HG03354 (cell line): ENCODE measurements at regions not wholly inside any gene's neighbourhood (a gene's known extent, or its start where the extent isn't known, plus 50 kb on each side); places are given as distances from the start of the nearest gene placed in this dataset.
"Not testable (repeated sequence)": the region's sequence is repeated elsewhere in the genome, so short reads cannot be mapped to it uniquely, and the experiment has no call there.

Experiments
- ATAC-seq: cut with Tn5 transposase; IDR thresholded peaks from one replicate; pipeline ENCODE4 v1.9.1; 2021; ENCODE audit warnings: mild to moderate bottlenecking; ENCODE audit not compliant: unreplicated experiment, poor library complexity, severe bottlenecking

- peak; percentile 65 for ATAC-seq
Observed at GRCh38 chr3:157922614-157923013, 183.6 kb downstream of the SHOX2 start.

- no peak for ATAC-seq
Observed at GRCh38 chr3:157921811-157922210, 184.4 kb downstream of the SHOX2 start.

- ATAC-seq, result no peak
Observed at GRCh38 chr3:157920822-157921700, 185.2 kb downstream of the SHOX2 start.

- ATAC-seq, result no peak
Observed at GRCh38 chr3:157919319-157919887, 186.8 kb downstream of the SHOX2 start.

- no peak for ATAC-seq
Observed at GRCh38 chr3:157918402-157918801, 187.8 kb downstream of the SHOX2 start.

- no peak for ATAC-seq
Observed at GRCh38 chr3:157916672-157917071, 189.5 kb downstream of the SHOX2 start.

GRCh38 chr3:157914882-157915281 is 191.3 kb downstream of the SHOX2 start:
- no peak for ATAC-seq

- ATAC-seq, result no peak
Observed at GRCh38 chr3:157913741-157914150, 192.5 kb downstream of the SHOX2 start.

- no peak for ATAC-seq
Observed at GRCh38 chr3:157912514-157913451, 193.4 kb downstream of the SHOX2 start.

GRCh38 chr3:157906627-157907026 is 199.6 kb downstream of the SHOX2 start:
- no peak for ATAC-seq

GRCh38 chr3:157905885-157906284 is 200.3 kb downstream of the SHOX2 start:
- ATAC-seq, result no peak

GRCh38 chr3:157902680-157903079 is 203.5 kb downstream of the SHOX2 start:
- ATAC-seq, result not testable (repeated sequence)

GRCh38 chr3:157888040-157888439 is 218.2 kb downstream of the SHOX2 start:
- ATAC-seq, result no peak

GRCh38 chr3:157876556-157876955 is 229.7 kb downstream of the SHOX2 start:
- no peak for ATAC-seq

- ATAC-seq, result no peak
Observed at GRCh38 chr3:157872902-157873301, 233.3 kb downstream of the SHOX2 start.

- ATAC-seq, result no peak
Observed at GRCh38 chr3:157871838-157872460, 234.3 kb downstream of the SHOX2 start.

GRCh38 chr3:157871248-157871647 is 235.0 kb downstream of the SHOX2 start:
- ATAC-seq, result no peak

- no peak for ATAC-seq
Observed at GRCh38 chr3:157868946-157869345, 237.3 kb downstream of the SHOX2 start.

- no peak for ATAC-seq
Observed at GRCh38 chr3:157868196-157868595, 238.0 kb downstream of the SHOX2 start.
